Activated naive CD8-positive, alpha-beta T cell treated with anti-CD3 and anti-CD28 coated beads, Interleukin-2, amount 50 U/mL, for 24 hours (primary cell): ENCODE measurements at regions not wholly inside any gene's neighbourhood (a gene's known extent, or its start where the extent isn't known, plus 50 kb on each side); places are given as distances from the start of the nearest gene placed in this dataset.

Experiments
- ATAC-seq: fragments of 150-1000 bp; cut with Tn5 transposase; one replicate; pipeline ENCODE4 v1.10.0; 2021
- DNase-seq: peaks from one replicate; pipeline ENCODE4 v3.0.0; 2021
- H3K27ac Mint-ChIP-seq: one replicate; pipeline ENCODE4 v1.8.0; 2021; ENCODE audit warnings: mild to moderate bottlenecking, mixed read lengths
- H3K27me3 Mint-ChIP-seq: one replicate; pipeline ENCODE4 v1.8.0; 2021; ENCODE audit warnings: mixed read lengths
- H3K36me3 Mint-ChIP-seq: one replicate; pipeline ENCODE4 v1.8.0; 2021; ENCODE audit warnings: low read depth, mixed read lengths
- H3K4me1 Mint-ChIP-seq: one replicate; pipeline ENCODE4 v1.8.0; 2021; ENCODE audit warnings: mixed read lengths
- H3K4me3 Mint-ChIP-seq: one replicate; pipeline ENCODE4 v1.8.0; 2021; ENCODE audit warnings: mild to moderate bottlenecking, moderate library complexity, mixed read lengths
- H3K9me3 Mint-ChIP-seq: one replicate; pipeline ENCODE4 v1.8.0; 2021; ENCODE audit warnings: mixed read lengths

DNA sequence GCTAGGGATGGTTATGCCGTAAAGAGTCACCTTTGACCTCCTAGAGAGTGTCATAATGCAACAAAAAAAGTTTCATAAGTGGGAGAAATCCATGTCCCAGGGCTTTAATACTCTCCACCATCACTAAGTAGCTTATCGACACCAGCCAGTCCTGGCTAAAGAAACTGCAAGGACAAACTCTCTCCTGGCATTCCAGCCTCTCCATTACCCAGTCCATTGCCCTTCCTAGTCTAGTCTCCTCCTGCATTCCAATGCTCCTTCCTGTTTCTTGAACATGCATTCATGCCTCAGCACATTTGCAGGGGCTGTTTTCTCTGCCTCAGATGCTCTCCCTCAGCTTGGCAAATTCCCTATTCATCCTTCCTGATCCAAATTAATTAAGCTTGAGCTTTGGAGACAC lies 364.1 kb downstream of the BRINP1 start:
- ATAC-seq (no peak), DNase-seq (no peak)
- Mint-ChIP-seq H3K27me3 (no peaks in the 10 kb centered on the region), H3K27ac (no peak overlapping the region), H3K4me1 (no peaks in the 10 kb centered on the region), H3K4me3 (no peak overlapping the region), H3K36me3 (no peaks in the 10 kb centered on the region), H3K9me3 (peaks cover 4% of the 10 kb centered on the region)

DNA sequence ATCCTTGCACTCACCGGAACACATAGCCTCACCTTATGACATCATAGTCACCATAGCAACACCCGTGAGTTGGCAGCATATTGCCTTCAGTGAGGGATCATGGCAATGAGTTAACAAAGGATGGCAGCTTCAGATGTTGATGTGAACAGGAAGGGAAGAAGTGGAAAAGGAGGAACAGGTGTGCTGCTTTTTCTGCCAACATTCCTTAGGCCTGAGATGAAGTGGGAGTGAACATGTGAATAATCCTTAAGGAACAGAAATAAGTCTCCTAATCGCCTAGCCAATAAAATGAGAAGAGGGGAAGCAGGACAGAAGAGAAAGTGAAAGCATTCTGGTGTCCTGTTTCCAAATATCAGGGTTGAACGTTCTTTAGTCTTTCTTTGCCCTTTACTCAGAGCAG lies 360.0 kb downstream of the BRINP1 start:
- H3K4me3 Mint-ChIP-seq = no peak overlapping the region
- ATAC-seq (no peak), DNase-seq (no peak)
- no peaks in the 10 kb centered on the region for H3K36me3 Mint-ChIP-seq
- no peak overlapping the region for H3K27ac Mint-ChIP-seq
- H3K9me3 Mint-ChIP-seq = peaks cover 4% of the 10 kb centered on the region
- H3K27me3 Mint-ChIP-seq = no peaks in the 10 kb centered on the region
- H3K4me1 Mint-ChIP-seq = no peaks in the 10 kb centered on the region

DNA sequence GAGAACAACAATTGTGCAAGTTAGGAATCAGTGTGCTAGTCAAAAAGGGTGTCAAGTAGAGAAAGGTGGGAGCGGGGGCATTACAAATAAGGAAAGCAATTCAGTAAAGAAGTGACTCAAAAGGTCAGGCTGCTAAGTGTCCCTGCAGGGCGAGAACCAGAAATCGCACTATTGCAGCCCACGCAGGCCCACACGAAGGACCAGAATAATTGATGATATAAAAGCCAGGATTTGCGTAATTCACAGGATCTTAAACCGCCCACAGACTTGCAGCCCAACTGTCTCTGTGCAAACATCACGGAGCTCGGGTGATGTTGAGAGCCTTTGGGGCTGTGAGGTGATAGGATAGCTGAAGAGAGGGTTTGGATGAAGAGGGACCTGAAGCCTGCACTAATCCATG lies 349.0 kb downstream of the BRINP1 start:
- no peak overlapping the region for H3K27ac Mint-ChIP-seq
- ATAC-seq = no peak
- H3K27me3 Mint-ChIP-seq = no peaks in the 10 kb centered on the region
- H3K36me3 Mint-ChIP-seq = no peaks in the 10 kb centered on the region
- DNase-seq = no peak
- no peak overlapping the region for H3K4me3 Mint-ChIP-seq
- H3K4me1 Mint-ChIP-seq = no peaks in the 10 kb centered on the region
- no peaks in the 10 kb centered on the region for H3K9me3 Mint-ChIP-seq

GRCh38 chr9:119020730-119021333 lies 348.4 kb downstream of the BRINP1 start:
- Mint-ChIP-seq H3K4me3 (no peak overlapping the region), H3K36me3 (no peaks in the 10 kb centered on the region), H3K27ac (no peak overlapping the region), H3K9me3 (no peaks in the 10 kb centered on the region), H3K4me1 (no peaks in the 10 kb centered on the region), H3K27me3 (no peaks in the 10 kb centered on the region)
- ATAC-seq = no peak
- DNase-seq = no peak

- H3K27ac Mint-ChIP-seq = no peak overlapping the region
Observed at GRCh38 chr9:119026120-119026519, 343.1 kb downstream of the BRINP1 start.

GRCh38 chr9:119027901-119028699 lies 341.1 kb downstream of the BRINP1 start:
- Mint-ChIP-seq H3K4me1 (no peaks in the 10 kb centered on the region), H3K27ac (no peak overlapping the region), H3K4me3 (no peak overlapping the region), H3K27me3 (no peaks in the 10 kb centered on the region), H3K9me3 (peaks cover 16% of the 10 kb centered on the region), H3K36me3 (no peaks in the 10 kb centered on the region)
- ATAC-seq (no peak), DNase-seq (no peak)

More at GRCh38 chr9:119026120-119026519, 343.1 kb downstream of the BRINP1 start:
- DNase-seq (no peak), ATAC-seq (no peak)
- no peaks in the 10 kb centered on the region for H3K4me1 Mint-ChIP-seq
- no peaks in the 10 kb centered on the region for H3K36me3 Mint-ChIP-seq
- H3K9me3 Mint-ChIP-seq = peaks cover 13% of the 10 kb centered on the region
- H3K4me3 Mint-ChIP-seq = no peak overlapping the region
- H3K27me3 Mint-ChIP-seq = no peaks in the 10 kb centered on the region

DNA sequence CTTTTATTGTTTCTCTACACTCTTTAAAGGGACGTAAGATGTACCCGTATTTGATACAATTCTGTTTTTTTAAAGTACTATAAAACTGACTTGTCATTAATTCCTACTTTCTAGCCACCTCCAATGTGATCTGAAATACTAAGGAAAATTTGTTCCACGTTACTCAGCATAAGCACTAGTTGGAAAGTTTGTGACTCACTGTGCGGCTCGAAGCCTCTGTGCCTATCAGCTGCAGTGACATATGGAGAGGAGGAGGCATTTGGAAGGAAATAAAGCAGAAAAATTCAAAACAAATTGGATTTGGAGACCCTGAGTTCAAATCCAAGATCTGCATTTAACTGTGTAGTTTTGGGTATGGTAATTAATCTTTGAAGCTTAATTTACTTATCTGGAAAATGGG lies 339.3 kb downstream of the BRINP1 start:
- Mint-ChIP-seq H3K4me3 (no peak overlapping the region), H3K36me3 (no peaks in the 10 kb centered on the region), H3K4me1 (no peaks in the 10 kb centered on the region), H3K27ac (no peak overlapping the region), H3K27me3 (no peaks in the 10 kb centered on the region), H3K9me3 (peaks cover 18% of the 10 kb centered on the region)
- DNase-seq (no peak), ATAC-seq (no peak)

DNA sequence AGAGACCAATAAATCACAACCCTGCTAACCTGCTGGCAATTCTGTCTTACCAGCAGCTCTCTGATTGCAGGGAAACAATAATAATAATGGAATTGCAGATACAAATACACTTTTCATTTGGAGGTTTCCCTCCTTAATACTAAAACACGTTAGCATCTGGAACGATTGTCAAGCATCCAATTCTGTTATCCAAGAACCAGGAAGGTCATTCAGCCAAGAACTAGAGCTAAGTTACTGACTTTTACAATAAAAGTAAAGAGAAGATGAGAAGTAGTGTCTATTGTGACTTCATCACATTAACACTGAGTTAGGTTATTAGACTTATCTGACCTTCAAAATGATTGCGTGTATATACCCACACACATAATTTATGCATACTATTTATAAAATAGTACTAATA lies 335.6 kb downstream of the BRINP1 start:
- DNase-seq (no peak), ATAC-seq (no peak)
- no peaks in the 10 kb centered on the region for H3K27me3 Mint-ChIP-seq
- no peaks in the 10 kb centered on the region for H3K36me3 Mint-ChIP-seq
- no peak overlapping the region for H3K27ac Mint-ChIP-seq
- no peak overlapping the region for H3K4me3 Mint-ChIP-seq
- no peaks in the 10 kb centered on the region for H3K4me1 Mint-ChIP-seq
- peaks cover 12% of the 10 kb centered on the region for H3K9me3 Mint-ChIP-seq

GRCh38 chr9:119036969-119037368 lies 332.3 kb downstream of the BRINP1 start:
- H3K9me3 Mint-ChIP-seq = peaks cover 5% of the 10 kb centered on the region
- no peak for ATAC-seq
- no peak overlapping the region for H3K27ac Mint-ChIP-seq
- no peaks in the 10 kb centered on the region for H3K4me1 Mint-ChIP-seq
- H3K27me3 Mint-ChIP-seq = no peaks in the 10 kb centered on the region
- no peak overlapping the region for H3K4me3 Mint-ChIP-seq
- DNase-seq = no peak
- H3K36me3 Mint-ChIP-seq = no peaks in the 10 kb centered on the region

DNA sequence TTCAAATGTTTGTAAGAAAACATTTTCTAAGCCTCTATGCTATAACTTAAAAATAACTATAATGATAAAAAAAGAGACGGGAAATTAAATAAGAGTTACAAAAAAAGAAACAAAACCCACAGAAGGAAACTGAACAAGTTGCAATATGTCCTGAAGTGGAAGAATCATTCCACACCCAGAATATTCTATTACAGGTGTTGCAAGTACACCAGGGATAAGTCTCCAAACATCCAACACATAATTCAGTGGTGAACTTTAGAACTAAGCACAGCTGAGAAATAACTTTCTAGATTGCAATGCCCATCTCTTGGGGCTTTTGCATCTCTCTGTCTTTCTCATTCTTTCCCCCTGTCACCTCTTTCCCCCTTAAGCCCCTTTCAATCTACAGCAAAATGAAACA lies 325.2 kb downstream of the BRINP1 start:
- peaks cover 3% of the 10 kb centered on the region for H3K27me3 Mint-ChIP-seq
- no peak for DNase-seq
- no peak overlapping the region for H3K4me3 Mint-ChIP-seq
- H3K4me1 Mint-ChIP-seq = no peaks in the 10 kb centered on the region
- H3K36me3 Mint-ChIP-seq = no peaks in the 10 kb centered on the region
- no peak overlapping the region for H3K27ac Mint-ChIP-seq
- ATAC-seq = no peak
- peaks cover 5% of the 10 kb centered on the region for H3K9me3 Mint-ChIP-seq

DNA sequence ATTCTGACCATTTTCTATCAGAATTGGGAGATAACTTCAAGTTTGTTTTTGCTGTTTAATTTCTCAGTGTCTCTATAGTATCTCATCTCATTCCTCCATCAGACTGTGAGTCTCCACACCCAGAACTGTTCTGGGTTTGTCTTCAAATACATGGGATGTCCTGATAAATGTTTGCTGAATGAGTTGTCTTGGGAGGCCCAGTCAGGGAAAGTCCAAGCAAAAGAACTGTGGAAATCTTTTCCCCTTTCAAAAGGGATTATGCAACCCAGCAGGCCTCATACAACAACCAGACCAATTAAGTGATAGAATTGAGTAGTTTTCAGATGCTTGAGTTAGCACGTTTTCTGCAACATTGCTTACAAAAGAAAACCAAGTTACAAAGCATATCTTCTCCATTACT lies 324.4 kb downstream of the BRINP1 start:
- Mint-ChIP-seq H3K9me3 (peaks cover 5% of the 10 kb centered on the region), H3K27me3 (peaks cover 3% of the 10 kb centered on the region), H3K4me3 (no peak overlapping the region), H3K4me1 (no peaks in the 10 kb centered on the region), H3K27ac (no peak overlapping the region), H3K36me3 (no peaks in the 10 kb centered on the region)
- DNase-seq (no peak), ATAC-seq (no peak)

- Mint-ChIP-seq H3K36me3 (no peaks in the 10 kb centered on the region), H3K27me3 (peaks cover 3% of the 10 kb centered on the region), H3K9me3 (peaks cover 5% of the 10 kb centered on the region), H3K27ac (no peak overlapping the region), H3K4me1 (no peaks in the 10 kb centered on the region), H3K4me3 (no peak overlapping the region)
- DNase-seq (no peak), ATAC-seq (no peak)
Observed at GRCh38 chr9:119047513-119048307, 321.5 kb downstream of the BRINP1 start.

- Mint-ChIP-seq H3K4me3 (no peak overlapping the region), H3K4me1 (no peaks in the 10 kb centered on the region), H3K27ac (no peak overlapping the region), H3K36me3 (no peaks in the 10 kb centered on the region), H3K27me3 (peaks cover 2% of the 10 kb centered on the region), H3K9me3 (peaks cover 9% of the 10 kb centered on the region)
- ATAC-seq = no peak
- DNase-seq = no peak
Observed at GRCh38 chr9:119050281-119050680, 319.0 kb downstream of the BRINP1 start.

DNA sequence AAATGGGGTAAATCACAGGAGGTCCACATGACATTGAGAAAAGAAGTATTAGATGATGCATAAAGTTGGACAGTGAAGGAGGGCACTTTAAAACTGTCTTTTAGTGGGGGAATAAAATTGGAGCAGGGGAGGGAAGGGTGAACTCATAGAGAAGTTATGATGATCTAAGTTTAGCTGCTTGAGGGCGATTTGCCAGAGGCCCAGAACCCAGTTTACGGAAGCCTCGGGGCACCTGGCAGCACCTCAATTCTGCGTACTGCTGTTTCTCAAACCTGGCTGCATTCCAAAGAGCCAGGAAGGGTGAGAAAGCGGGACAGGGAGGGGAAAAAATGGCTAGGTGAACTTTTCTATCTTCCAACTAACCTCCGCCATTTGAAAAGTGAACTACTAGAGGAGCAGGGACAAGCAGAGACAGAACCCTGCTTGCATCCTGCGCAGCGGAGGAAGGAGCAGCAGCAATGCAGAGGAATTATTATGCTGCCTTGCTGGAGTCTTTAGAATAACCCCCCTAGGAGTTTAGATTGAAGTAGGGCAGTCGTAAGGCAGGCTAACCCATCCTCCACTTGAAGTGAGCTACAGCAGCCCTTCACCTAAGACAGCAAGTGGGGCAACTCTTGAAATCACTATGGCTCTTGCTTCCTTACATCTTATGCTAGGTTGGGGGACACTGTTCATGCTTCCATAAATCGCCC lies 316.8 kb downstream of the BRINP1 start:
- Mint-ChIP-seq H3K9me3 (peaks cover 4% of the 10 kb centered on the region), H3K27me3 (peaks cover 1% of the 10 kb centered on the region), H3K4me3 (no peak overlapping the region), H3K36me3 (no peaks in the 10 kb centered on the region), H3K27ac (no peak overlapping the region), H3K4me1 (no peaks in the 10 kb centered on the region)
- DNase-seq (no peak), ATAC-seq (no peak)
